GM18867 (cell line): ENCODE measurements at regions not wholly inside any gene's neighbourhood (a gene's known extent, or its start where the extent isn't known, plus 50 kb on each side); places are given as distances from the start of the nearest gene placed in this dataset.

Experiments
- ATAC-seq: cut with Tn5 transposase; IDR thresholded peaks from one replicate; pipeline ENCODE4 v1.9.1; 2021; ENCODE audit warnings: mild to moderate bottlenecking, moderate library complexity; ENCODE audit not compliant: unreplicated experiment

DNA sequence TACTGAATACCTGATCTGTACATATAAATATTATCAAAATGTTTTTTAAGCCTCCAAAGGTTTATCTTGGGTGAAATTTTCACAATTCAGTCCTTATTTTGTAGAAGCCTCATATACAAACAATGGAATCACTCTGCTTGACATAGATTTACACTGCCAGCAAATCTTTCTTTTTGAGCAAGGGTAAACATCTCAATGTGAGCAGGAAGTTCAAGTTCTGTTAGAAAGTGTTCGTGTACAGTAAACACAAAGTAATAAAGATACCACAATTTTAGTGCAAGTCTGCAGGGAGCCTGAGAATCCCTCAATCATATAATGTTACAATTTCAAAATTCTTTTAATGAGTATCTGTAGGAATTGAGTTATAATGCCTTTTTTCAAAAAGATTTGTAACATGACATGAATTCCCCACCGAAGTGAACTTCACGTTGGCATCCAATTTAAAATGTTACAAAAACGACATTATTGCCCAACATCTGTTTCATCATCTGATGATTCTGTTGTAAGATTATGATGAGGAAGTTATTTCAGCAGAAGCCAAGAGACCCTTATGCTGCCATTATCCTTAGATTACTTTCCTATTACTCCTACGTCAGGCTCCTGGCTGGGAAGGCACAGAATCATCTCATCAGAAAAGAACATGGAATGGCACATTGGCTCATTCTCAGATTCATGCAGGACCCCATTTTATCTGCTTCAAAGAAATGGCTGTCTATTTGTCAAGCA is 283.9 kb upstream of the ACVR2A start:
- ATAC-seq, result no peak

DNA sequence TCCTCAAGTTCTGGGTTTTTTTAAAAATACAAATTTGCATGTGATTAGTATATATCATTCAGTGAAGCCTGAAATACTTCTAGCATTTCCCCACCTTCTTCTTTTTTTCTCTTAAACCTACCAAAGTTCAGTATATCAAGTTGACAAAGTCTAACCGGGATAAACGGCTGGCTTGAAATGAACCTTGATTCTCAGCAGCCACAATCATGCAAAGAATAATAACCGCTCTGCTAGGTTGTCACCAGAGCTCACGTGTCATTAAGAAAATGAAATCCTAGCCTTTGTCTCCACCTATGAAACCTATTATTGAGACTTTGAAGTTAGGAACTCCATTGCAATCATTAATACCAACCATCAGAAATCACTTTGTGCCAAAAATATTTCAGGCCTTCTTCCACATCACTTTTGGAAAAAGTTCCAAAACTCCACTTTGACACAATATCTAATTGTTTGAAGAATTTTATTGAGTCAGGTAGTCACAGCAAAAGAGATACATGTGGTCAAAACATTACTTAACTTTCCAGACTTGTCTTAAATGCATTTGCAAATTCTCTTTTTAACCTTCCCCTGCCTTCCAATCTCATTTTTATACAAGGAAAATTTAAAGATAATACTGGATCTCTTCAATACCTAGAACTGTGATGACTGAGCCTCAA is 285.6 kb upstream of the ACVR2A start:
- ATAC-seq, result no peak

DNA sequence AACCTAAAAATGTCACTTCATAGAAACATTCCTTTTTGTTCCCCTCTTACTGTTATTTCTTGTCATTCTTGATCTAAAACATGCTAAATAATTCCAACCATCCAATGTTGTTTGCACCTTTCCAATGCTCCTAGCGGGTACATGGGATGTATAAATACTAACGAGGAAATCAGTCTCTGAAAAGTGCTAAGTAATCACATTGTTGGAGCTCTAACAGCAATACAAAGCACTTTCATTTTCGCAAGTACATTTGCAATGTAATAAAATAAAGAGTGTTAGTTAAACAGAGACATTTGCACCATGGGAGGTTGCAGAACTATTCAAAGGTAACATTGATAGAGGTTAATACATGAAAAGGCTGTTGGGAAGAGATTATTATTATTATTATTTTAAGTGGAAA is 286.2 kb upstream of the ACVR2A start:
- no peak for ATAC-seq

DNA sequence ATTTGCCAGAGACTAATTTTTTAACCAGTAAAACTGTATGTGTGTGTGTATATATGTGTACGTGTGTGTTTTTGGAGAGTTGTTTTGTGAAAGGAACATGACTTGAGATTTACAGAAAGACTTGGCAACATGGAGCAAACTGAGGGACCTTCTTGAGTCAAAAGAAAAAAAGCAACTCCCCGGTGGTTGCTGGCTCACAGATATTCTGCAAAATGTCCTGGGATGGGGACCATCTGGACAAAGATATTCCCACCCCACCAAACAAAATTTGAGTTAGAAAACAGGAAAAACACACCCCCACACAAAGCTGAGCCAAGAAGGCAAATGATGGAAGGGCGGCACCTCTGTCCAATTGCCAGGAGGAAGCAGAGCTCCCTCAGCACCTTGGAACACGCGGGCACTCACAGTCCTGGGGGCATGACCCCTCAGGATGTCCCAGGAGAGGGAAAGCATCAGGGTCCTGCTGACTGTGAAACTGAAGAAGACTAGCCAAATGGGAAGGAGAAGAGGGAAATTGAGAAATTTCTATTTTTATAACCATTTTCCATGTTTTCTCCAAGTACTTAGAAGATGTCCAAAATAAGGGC is 290.2 kb upstream of the ACVR2A start:
- ATAC-seq, result no peak

DNA sequence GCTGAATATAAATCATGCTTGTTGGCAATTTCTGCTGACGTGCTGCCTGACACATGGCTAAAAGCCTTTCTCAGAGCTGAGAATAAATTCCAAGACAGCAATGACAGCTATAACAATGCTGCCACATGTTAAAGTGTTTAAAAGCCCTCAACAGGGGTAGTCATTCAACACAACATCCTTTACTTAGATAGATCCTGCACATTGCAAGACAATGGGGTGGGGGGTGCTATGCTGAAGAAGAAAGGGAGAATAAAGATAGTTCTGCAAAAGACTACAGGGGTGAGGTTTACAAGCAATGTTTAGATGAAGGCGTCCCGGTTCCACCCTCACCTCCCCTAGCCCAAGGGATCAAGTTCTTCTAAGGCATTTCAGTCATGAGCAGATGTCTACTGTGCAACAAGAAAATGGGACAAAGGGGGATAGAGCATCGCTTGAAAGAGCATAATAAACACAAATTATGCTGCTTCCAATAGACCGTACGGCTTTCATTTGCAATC is 291.0 kb upstream of the ACVR2A start:
- no peak for ATAC-seq

DNA sequence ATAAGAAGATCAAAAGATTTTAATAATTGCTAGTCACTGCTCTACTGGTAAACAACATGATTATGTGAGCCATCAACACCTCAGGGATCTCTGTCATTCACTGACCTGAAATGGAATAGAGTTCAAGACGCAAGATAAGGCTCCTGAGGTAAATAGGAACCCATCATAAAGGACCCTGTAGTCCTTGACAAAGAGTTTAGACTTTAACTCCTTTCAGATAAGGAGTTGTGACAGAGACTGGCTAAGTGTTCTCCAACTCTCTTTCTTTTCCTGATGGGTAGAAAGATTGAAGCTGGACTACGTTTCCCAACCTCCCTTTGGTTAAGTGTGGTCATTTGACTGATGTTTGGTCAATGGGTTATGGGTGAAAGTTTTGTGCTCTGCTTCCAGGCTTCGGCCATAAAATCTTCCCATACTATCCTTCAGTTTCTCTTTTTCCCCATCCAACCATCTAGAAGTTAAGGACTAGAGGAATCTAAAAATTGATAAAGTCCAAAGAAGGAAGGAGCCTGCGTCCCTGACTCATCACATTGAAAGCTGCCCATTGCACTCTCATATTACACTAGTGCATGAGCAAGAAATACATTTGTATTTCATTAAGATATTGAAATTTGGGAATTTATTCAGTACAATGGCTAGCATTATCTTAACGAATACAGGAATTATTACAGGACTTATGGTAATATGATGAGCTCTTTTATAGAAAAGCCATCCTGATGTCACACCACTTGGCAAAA is 293.7 kb upstream of the ACVR2A start:
- no peak for ATAC-seq

DNA sequence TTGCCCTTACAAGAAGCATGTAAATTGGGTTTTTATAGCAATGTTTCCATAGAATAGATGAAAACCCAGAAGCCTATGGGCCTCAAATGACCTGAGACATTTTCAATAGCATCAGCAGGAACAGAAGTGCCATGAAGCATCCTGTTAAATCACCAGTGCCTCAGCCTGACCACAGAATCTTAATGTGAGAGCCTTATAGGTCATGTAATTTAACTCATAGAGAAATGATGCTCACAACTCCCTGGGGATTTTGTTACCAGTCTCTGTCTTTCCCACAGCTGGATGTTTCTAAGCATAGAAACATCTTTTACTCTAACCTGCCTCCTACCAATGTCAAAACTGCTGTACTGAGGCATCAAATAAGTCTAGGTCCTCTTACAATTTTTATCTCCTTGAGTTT is 295.8 kb upstream of the ACVR2A start:
- ATAC-seq, result no peak

DNA sequence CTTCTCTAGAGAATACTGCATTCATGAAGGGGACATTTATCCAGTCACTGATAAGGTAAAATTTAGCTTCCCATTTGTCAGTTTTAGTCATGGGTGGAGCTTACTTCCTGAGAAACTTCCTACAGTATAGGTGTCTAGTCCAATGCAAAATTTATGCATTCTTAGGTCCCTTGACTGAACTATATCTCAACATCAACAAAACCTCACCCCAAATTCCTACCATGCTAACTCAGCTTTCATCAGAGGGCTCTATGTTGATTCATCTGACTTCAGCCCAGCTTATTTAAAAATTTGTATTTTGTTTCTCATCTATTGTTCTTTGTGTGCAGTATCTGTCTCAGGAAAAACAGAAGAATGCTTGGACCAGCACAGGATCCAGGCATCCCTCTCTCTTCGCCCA is 296.4 kb upstream of the ACVR2A start:
- no peak for ATAC-seq

DNA sequence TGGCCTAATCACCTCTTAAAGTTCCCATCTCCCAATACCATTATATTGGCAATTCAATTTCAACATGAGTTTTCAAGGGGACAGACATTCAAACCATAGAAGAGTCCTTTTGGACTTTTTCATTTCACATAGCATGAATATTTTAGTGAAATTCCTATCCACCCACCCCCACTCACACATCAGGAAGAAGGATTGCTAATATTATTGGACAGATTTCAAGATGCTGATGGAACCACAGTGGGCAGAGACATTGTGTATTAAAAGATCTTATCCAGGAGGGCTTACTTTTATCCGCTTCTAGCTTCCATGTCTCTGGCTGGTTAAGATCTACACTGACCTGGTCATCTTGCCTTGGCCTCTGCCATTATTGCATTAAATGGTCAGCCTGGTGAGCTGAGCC is 297.4 kb upstream of the ACVR2A start:
- ATAC-seq, result no peak

DNA sequence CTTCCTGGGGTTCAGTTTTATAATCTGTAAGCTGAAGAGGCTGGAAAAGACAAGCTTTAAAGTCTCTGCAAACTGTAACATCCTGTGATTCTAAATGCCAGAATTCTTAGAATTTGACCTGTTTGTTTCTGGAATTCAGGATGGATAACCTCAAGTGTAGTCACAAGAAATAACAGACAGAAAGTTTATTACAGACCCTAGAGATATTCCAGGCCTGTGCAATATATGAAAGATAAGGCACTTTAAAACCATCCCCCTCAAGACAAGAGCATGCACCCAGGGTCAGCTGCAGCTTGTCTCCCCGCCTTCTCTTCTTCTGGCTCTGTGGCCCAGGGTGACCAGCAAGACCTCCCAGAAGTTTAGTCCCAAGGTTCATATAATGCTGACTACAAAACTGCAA is 298.7 kb upstream of the ACVR2A start:
- ATAC-seq, result no peak

DNA sequence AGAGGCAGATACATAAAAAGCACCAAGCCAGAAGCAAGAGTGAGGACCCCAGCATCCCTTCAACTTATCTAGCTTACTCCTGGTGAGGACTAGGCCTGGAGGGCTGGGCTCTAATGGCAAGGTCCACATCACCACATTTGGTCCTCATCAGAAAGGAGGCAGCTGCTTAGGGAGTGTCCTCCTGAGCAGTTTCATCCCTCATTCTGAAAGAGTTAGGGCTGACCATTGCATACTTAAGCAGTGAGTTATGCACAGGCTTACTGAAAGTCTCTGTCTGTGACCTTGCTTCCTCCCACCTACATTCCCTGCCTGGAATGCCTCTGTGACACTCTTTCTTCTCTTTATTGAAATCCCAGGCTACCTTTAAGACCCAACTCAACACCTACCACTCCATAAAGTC is 301.8 kb upstream of the ACVR2A start:
- ATAC-seq, result no peak

DNA sequence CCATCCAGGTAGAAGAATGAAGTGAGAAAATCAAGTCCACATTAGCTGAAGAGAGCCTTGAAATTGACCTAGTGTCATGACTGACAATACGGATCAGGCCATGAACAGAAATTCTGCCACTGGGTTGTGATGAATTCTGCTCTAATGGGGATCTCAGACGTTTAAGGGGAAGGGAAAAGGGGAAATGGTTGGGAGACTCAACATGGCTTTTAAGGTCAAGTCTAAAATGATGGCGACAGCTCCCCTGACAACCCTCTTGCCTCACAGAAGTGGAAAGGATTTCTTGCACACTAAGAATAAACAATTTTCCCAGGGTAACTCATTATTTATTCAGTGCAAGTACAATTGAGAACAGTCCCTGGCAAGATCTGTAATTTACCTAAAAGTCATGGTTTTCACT is 302.5 kb upstream of the ACVR2A start:
- no peak for ATAC-seq

DNA sequence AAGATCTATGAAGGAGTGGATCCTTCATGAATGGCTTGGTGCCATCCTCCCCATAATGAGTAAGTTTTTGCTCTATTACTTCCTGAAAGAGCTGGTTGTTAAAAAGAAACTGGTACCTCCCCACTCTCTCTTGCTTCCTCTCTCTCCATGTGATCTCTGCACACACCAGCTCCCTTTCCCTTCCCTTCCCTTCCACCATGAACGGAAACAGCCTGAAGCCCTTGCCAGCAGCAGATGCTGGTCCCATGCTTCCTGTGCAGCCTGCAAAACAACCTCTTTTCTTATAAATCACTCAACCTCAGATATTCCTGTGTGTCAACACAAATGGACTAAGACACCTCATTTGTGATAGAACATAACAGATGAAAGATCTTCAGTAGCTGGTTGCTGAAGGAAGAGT is 303.5 kb upstream of the ACVR2A start:
- no peak for ATAC-seq

DNA sequence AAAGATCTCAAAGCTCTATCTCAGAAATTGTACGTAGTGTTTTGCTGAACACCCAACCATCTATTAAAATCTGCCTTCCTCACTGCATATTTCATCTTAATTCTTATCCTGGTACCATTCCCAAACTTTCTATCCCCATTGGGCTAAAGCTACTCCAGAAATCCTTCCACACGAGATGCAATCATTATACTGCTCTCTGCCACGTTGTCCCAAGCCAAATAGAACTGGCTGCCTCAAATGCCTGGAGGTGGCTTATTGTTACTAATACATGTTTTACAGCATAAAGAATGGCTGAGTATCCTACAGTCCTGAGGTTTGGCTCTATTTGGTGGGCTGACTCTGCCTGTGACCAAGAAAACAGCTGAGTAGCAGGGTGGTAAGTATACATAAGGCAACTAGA is 306.0 kb upstream of the ACVR2A start:
- ATAC-seq, result no peak

DNA sequence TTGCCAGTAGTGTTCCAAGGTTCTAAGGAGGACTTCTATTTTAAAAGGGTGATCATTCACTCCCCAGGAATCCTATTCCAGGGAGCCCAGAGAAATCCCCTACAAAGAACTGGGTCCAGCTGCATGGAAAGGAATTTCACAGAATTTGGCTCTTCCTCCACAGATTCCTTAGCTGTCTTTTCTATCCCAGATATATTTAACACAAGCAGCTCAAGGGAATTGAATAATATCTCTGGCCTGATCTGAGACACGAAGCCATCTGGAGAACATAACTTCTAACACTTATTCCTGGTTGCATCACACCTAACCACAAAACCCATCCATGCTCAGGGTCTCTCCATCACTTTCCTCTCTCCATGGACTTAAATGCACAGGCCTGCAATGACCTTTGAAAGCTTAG is 306.7 kb upstream of the ACVR2A start:
- no peak for ATAC-seq

DNA sequence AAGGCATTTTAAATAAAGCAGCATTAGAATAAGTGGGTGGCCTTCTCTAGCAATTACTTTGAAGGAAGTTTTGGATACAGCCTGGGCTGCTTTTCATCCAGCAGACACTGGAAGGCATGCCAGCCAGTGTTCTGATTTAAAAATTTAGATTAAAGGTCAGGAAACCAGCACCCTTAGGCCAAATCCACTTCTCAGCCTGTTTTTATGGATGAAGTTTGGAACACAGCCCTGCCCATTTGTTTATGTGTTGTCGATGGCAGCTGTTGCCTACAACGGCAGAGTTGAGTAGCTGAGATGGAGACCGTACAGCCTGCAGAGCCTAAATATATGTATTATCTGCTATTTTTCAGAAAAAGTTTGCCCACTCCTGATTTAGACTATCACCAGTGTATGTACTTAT is 313.6 kb upstream of the ACVR2A start:
- no peak for ATAC-seq

DNA sequence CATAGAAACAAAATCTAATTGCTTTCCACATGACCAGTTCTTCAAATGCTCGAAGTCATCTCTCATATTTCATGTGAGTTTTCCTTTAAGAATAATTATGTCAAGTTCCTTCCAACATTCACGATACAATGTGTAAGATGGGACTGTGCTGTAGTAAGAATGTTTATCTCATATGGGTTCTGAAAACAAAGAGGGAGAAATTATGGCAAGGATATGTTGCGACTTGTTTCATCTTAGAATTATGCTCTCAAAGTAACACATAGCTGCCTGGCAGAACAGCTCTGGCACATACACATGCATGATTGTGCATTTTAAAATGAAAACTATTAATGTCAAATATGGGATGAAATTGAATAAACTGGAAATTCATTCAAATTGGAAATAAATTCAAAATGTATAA is 314.8 kb upstream of the ACVR2A start:
- no peak for ATAC-seq

DNA sequence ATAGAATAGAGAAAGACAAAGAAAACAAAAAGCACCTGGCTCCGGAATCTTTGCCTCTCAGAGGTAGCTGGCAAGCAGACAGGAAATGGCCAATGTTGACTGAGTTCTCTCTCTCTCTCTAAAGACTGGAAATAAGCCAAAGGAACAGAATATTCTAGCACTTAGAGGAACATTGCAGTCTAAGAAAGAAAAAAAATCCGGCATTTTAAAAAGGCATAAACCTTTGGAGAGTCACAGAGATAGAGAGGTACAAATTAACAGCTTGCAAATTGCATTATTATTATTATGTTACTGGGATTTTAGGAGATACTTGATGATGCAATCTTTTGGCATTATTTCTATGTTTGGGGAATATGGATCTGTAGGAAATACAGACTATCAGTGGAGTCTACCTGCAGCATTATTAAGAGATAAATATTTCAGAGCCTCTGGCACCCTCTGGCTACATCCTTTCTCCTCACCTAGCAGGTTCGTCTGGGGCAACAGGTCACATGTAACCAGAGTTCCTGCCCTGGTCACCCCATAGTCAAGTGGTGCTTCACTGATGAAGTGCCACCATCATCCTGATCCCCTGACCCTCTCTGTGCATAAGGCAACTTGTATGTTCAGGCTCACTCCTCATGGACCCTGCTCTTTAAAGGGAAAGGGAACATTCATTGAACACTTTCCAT is 318.9 kb upstream of the ACVR2A start:
- ATAC-seq, result no peak

DNA sequence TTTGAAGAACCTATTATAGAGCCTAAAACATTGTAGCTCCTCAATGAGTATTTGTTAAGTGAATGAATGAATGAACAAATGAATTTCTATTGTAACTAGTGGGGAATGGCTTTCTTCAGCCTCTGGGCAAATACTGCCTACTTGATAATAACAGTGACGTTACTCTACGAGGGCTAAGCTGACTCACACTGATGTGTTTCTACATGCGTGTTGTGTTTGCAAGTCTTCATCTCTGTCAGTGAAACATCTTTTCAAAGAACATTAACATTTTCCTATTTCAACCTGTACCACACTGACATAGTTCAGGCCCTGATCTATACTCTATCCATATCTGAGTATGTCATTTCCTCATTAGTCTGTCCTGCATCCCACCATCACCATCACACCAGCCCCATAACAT is 319.9 kb upstream of the ACVR2A start:
- no peak for ATAC-seq

DNA sequence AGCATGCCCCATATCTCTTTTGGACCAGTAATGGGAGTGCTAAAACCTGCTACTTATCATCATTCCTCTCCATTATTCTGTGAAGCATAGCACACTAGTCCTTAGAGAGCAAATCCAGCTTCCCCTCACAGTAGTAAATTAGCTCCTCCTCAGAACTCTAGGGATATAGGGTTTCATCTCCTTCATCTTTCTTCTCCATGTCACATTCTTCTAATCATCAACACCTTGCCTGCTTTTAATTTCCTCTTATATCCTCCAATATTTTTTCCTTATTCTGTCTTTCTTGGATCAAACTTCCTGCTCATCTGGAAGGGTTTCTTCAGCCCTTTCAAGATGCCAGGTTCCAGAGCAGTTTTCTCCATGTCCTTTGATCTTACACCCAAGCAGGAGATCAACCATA is 321.4 kb upstream of the ACVR2A start:
- ATAC-seq, result no peak

DNA sequence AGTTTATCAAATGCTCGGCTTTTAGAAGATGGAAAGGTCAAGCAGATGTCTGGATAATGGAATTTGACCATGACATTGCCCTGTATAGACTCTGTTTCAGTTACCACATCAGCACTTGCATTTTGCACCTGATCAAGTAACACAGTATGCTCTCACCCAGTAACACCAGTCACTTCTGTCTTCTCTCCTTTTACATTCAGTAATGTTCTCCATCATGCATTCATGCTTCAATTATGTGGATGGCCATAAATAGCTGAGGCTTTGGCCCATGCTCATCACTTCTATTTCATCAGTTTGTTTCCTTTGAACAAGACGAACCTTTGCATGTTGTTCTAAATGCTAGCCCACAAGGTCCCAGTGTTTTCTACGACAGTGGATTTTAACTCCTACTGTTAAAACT is 322.9 kb upstream of the ACVR2A start:
- ATAC-seq, result no peak
